HG02884 (cell line): ENCODE measurements at regions not wholly inside any gene's neighbourhood (a gene's known extent, or its start where the extent isn't known, plus 50 kb on each side); places are given as distances from the start of the nearest gene placed in this dataset.
"Not testable (repeated sequence)": the region's sequence is repeated elsewhere in the genome, so short reads cannot be mapped to it uniquely, and the experiment has no call there.

Source experiments
- ATAC-seq: cut with Tn5 transposase; IDR thresholded peaks from one replicate; pipeline ENCODE4 v1.9.1; 2021; ENCODE audit warnings: mild to moderate bottlenecking, moderate library complexity; ENCODE audit not compliant: unreplicated experiment

DNA sequence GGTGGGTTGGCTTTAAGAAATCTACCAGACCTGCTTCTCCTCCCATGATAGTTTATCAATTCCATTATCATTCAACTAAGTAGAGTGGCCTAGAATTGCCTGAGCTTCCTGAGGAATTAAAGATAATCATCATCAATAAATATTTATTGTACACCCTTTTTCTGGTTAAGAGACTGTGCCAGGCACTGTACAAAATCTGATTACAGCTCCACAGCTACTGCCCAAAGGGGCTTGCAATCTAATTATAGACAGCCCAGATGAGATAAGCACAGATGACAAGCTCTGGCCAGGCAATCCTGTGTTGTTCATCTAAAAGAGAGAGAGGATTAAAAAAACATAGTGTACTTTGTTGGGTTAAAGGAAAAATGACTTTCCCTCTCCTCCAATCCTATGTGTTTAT is 586.4 kb downstream of the GATA3 start:
- ATAC-seq, result no peak

DNA sequence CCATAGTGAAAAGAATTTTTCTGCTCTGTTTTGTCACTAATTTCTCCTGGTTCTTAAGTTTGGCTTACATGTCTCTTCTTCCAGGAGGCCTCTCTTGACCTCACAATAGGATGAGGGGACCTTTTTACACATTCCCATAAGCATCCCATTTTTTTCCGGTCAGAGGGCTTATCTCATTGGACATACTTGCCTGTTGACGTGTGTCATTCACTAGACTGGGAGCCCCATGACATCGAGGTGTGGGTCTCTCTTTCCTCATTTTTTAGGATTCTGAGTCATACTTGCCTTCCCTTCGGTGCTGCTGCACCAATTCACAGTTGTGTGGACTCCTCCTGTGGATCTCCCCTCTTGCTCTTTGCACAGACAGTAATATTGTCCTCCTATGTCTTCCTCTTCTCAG is 601.8 kb downstream of the GATA3 start:
- ATAC-seq, result no peak

DNA sequence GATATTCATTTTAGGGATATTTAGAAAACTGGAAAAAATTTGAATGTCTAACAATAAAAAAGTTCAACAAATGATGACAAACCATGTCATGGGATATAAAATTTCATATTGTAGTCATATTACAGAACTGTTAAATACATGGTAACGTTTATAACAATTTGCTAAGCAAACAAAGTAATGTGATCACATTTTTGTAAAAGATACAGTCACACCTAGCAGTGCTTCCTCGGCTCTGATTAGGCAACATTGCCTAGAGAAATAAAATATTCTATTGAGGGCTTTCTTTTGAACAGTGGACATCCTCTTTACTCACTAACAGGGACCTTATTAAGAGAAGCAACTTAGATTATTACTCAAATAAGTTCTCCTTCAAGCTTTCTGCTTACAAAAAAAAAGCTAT is 605.5 kb downstream of the GATA3 start:
- ATAC-seq, result no peak

DNA sequence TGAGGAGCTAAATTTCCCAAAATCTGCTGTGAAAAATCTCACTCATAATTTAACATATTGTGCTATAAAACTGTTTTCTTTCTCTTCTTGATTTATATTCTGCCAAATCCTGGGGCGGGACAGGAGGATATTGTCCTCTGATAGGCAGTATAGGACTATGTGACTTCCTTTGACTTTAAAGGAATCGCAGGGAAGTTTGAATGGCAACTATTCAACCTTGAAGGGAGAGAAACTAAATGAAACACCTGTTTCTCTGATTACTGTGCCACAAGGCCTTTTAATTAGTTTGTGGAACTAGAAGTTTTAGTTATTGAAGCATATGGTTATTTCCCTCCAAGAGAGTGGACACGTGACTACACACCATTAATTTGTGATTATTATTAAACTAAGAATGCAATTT is 607.4 kb downstream of the GATA3 start:
- no peak for ATAC-seq

DNA sequence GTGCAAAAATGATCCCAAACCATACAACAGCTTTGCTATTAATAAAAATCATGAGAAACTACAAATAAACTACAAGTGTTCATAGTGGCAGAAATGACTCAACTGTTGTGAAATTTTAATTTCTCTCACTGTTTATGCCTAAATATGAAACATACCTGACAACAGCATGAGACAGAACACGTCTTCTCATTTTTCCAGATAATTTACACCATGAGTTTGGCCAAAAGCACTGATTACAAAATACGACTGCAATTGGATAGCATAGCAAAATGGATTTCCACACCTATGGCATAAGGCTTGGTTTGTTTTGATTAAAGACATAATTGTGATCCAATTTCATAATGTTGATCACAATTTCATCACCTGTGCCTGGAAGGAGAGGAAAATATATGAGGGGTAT is 608.6 kb downstream of the GATA3 start:
- ATAC-seq, result no peak

DNA sequence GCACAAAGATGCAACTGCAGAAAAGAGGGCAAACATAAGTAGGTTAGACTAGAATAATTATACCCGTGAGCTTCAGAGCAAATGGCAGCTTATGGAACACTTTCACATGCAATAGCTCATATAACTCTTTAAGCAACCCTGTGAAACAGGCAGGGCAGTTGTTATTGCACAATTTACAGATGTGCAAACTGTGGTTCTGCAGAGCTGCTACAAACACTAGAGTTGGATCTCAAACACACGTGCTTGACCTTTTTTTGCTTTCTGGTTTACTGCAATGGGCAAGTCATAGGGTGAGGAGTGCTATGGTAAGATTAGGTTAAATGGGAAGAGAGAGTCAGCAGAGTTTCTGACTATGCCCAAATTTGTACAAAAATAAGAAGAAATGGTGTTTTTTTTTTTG is 610.8 kb downstream of the GATA3 start:
- ATAC-seq, result no peak

DNA sequence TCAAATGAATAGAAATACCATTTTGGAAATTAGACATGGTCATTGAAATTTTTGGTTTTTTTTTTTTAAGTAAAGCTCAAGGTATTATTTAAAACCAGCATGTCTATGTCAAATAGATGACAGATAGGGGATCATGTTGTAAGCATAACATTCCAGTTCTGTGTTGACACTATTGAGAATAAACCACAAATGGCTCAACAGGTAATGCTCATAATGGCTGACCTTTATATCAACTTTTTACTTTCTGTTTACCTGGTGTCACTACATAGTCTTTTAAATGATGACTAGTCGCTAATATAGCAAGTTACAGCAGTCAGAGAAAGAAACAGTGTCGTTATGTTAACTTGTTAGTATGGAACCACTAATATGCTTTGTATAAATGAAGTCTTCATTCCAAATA is 616.0 kb downstream of the GATA3 start:
- no peak for ATAC-seq

DNA sequence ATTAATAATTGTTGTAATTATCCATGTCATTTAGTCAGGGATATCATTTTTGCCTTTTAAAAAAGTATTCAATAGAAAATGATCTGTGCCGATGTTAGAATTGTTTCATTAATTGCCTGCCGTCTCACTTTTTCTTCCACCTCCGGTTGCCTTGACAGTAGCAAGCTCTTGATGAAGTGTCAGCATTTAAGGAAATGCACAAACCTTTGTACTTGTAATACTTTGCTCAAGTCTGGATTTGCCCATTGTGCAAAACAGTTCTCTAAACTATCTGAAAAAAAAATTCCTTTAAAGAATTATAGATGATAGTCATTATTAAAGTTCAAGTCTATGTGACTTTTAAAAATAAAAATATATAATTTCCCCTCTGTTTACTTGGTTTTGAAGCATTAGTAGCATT is 619.7 kb downstream of the GATA3 start:
- ATAC-seq, result no peak

DNA sequence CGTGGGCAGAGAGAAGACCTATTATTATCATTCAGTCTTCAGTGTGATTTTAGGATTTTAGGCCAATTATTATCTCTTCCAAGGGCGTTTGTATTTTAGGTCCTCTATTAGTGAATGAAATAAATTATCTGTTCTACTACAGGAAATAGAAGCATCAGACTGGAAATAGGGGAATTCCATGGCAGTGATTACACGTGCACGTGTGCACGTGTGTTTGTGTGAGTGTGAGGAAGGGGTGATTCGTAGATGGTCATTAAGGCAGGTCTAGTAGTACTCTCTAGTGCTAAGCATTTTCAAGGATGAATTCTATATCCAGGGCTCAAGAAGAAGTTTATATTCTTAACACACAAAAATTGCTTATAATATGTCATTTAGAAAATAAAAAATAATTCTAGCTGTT is 623.2 kb downstream of the GATA3 start:
- no peak for ATAC-seq

DNA sequence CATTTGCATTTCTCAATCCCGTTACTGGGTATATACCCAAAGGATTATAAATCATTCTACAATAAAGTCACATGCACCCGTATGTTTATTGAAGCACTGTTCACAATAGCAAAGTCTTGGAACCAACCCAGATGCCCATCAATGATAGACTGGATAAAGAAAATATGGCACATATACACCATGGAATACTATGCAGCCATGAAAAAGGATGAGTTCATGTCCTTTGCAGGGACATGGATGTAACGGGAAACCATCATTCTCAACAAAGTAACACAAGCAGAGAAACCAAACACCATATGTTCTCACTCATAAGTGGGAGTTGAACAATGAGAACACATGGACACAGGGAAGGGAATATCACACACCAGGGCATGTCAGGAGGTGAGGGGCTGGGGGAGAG is 630.4 kb downstream of the GATA3 start:
- ATAC-seq, result not testable (repeated sequence)

DNA sequence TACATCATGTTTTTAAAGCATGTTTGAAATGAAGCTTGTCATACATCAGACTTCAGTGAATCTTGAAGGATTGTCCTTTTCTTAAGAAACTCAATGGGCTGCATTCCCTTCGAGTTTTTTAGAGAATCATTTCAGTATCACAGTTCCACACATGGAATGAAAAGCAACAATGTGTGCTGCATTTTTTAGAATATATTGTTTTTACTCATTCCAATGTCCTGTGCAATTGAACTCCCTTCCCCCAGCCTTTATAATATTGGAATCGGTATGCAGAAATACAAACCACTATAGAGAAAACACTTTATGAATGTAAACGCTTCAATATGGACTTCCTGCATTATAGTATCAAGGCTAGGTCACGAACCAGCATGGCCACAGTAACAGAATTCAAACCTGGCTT is 634.4 kb downstream of the GATA3 start:
- no peak for ATAC-seq

DNA sequence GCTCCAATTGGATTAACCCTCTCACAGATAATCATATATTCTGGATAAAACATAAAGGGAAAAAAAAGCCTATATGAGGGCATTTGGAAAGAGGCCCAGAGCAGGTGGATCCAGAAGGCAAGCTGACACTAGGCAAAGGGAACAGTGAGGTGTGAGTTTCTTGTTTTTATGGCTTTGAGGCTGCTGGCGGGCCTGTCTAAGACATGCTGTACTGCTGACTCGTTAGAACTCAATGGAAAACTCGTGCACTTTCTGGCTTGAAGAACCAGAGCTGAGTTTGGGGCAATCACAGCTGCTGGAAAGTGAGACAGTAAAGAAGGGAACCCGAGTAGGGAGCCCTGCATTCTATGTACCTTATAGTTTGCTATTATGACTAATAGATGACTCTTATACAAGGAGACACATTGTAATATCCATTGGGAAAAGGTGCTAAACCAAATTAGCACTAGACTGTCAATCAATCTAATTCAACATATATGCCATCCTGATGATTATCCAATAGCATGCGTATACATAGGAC is 637.1 kb downstream of the GATA3 start:
- no peak for ATAC-seq

DNA sequence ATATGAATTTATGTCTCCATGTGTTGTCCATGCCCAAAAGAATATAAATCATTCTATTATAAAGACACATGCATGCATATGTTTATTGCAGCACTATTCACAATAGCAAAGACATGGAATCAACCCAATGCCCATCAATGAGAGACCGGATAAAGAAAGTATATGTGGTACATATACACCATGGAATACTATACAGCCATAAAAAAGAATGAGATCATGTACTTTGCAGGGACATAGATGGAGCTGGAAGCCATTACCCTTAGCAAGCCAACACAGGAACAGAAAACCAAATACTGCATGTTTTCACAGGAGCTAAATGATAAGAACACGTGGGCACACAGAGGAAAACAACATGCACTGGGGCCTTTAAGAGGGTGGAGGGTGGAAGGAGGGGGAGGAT is 639.1 kb downstream of the GATA3 start:
- not testable (repeated sequence) for ATAC-seq

DNA sequence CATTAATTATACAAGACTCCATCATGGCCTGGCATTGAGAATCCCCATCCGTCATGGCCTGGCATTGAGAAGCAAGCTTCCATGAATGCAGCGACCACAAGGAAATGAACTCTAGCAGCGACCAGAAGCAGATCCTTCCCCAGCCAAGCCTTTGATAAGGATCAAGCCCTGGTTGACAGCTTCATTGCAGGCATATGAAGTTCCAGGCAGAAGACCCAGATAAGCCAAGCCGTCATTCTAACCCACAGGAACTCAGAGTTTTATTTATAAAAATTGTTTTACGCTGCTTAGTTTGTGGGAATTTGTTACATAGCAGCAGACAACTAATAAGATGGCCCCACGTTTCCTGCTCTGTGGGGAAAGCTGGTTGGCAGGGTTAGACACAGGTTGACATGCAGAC is 642.3 kb downstream of the GATA3 start:
- ATAC-seq, result no peak

DNA sequence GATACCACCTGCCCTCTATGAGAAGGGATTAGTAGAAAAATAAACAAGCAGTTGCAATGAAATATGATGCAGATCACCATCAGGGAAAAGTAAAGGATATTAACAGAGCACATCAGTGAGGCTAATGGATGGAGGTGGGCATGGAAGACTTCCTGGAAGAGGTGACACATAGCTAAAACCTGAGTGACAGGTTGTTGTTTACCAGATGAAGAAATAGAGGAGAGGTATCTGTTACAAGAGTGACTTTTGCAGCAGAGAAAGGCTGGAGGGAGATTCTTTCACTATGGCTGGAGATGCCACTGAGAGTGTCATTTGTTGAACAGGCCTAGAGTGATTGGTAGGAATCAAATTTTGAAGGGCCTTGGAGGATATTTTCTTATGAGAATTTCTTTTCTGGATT is 646.2 kb downstream of the GATA3 start:
- ATAC-seq, result no peak

DNA sequence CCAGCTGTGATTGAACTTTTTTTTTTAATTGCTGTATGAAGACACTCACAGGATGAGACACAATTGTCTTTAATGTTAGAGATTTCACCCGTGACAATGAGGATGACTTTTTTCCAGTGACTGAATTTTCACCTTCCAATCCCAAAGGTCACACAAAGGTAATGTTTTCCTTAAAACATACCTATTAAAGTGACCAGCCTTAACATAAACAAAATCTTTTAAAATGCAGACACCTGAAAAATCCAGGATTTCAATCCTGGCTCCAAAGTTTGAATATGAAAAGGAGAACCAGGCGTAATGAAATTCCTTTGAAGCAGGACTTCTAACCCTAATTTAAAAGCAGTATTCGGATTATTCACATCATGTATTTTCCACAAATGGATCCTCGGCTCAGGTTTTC is 647.7 kb downstream of the GATA3 start:
- ATAC-seq, result no peak

DNA sequence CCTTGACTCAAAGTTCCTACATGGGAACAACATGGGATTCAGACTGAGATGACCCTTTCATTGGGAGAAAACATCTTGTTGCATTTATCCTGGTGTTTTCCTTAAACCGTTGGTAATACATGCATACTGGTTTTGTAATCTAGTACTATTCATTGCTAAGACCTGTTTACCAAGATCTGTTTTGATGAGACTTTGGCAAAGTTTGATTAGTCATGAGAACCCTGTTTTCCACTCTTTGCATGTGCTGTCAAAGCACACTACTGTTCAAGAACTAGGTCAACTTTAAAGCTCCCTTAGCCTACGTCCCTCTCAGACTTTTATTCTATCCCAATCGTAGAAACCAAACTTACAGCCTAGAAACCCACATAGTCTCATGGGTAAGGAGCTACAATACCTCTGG is 650.9 kb downstream of the GATA3 start:
- no peak for ATAC-seq

DNA sequence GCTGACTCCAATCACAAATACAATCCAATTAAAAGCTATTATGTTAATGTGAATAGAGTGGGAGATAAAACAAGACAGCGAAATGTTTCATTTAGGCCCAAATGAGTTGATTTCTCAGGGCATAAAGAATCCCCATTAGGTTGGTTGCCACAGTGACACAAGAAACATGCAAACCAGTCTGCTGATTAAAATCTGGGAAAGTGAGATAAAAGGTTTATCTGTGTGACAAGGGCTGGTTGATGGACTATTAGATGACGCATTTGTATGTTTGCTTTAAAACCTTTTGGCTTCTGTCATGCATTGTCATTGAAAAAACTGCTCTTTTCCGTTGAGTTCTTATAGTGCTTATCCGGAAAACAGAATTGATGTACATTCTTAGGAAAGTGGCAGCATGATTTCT is 658.2 kb downstream of the GATA3 start:
- ATAC-seq, result no peak

DNA sequence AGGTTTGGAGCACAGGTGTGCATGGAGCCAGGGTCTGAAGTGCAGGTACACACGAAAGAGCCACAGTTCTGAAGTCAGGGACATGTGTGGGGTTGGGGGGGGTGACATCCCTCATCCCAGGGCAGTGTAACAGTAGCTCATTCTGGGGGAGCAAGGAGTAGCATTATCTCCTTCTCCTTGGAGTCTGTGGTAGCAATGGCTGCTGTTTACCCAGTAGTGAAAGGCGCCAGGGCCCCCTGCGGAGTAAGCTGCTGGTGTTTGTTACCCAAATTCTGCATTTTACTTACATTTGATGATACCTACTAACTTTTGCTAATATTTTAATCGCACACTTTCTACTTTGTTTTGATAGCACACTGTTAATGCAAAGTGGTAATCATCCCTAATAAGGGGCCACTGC is 665.5 kb downstream of the GATA3 start:
- no peak for ATAC-seq

DNA sequence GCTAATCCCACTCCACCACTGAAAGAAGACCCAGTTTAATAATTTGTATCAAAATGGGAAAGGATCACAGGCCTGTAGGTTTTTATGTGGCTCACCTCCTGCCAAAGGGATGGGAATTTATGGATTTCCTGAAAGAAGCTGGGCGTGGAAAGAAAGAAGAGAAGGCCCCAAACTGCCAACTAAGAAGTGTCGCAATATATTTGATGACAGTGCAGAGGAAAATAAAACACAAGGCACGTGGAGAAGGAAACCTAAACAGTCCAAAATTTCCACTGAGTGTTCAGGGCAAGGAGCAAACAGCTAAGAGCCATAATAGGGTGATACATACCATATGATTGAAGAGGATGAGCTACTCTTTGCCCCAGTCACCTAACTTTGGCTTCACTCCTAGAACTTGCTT is 667.2 kb downstream of the GATA3 start:
- no peak for ATAC-seq

DNA sequence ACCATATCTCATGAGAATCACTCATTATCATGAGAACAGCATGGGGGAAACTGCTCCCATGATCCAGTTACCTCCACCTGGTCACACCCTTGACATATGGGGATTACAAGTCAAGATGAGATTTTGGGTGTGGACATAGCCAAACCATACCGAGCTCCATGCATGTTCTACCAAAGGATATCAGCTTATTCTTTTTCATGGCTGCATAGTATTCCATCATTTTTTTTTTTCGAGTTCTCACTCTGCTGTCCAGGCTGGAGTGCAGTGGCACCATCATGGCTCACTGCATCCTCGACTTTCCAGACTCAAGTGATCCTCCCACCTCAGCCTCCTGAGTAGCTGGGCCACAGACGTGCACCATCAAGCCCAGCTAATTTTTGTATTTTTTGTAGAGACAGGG is 668.3 kb downstream of the GATA3 start:
- no peak for ATAC-seq

DNA sequence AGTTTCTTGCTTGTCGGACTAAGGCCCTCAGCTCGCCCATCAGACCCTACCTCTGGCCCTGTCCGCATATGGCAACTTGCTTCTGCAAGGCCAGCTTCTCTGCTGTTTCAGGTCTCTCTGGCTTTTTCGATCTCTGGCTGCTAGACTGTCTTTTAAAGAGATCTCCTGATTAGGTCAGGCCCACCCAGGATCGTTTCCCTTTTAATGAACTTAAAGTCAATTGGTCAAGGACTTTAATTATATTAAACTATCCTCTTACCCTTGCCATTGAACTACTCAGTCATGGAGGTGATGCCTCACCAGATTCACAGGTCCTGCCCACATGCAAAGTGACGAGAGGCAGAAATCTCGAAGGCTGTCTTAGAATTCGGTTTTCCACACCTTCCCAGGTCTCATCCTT is 670.9 kb downstream of the GATA3 start:
- no peak for ATAC-seq

DNA sequence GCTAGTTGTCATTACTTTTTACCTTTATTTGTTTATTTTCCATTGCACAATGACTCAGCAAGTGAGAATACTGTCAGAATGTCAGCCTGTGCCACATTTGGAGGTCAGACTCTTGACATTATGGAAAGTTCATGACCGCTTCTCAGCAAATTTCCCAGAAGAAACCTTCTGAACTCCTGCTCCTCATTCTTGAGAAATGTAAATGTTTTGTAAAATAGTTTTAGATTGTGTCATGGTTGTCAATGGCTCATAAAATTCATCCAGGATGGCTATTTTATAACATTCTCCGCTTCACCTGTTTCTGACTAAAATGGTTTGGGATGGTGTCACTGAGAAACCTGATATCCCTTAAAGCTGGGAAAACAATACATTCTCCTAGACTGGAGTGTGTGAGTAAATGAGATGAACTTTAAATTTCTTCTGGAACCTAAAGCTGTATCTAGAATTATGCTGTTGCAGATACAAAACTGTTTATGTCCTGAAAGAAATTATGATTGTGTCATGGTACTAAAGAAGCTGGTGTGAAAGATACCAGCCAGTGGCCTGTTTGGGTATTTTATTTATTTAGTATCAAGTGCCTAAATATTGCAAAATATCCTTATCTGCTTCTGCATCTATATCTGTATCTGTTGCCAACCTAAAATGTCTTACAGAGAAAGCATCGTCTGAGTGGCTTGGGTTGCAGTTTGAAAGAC is 671.7 kb downstream of the GATA3 start:
- ATAC-seq, result no peak

DNA sequence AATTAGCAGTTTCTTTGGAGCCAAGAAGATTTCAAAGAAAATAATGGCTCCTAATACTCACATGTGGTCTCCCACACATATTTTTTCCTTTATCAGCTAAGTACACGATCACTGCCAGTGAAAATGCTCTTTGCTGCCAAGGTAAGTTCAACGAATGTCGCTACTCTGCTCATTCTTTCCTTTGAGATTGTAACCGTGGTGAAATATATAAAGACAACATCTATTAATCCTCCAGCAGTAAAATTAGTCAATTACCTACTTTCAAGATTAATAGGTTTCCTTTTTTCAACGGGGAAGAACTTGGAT is 672.2 kb downstream of the GATA3 start:
- no peak for ATAC-seq
